GM21619 (cell line): ENCODE measurements at regions not wholly inside any gene's neighbourhood (a gene's known extent, or its start where the extent isn't known, plus 50 kb on each side); places are given as distances from the start of the nearest gene placed in this dataset.
A peak's percentile ranks its signal among the peaks of the same experiment; 100 is the strongest.
"Not testable (repeated sequence)": the region's sequence is repeated elsewhere in the genome, so short reads cannot be mapped to it uniquely, and the experiment has no call there.

Source experiments
- ATAC-seq: cut with Tn5 transposase; IDR thresholded peaks from one replicate; pipeline ENCODE4 v1.9.1; 2021; ENCODE audit not compliant: unreplicated experiment

DNA sequence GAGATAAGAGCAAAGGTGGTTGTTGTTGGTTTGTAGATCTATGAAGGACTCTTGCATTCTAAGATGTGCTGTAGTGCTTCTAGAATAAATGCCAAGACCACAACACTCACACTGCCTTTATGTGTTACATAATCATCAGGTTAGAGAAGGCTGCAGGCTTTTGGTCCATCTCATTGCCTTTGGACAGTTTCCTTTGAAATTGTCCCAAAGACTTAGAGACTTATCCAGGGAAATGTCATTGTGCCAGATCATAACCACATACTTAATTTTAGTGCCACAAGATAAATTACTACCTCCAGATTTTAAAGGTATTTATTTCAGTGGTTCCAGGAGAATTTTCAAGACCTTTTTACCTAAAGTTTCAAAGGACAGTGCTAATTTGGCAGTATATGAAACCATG, 666.6 kb upstream of the CITED2 start:
- ATAC-seq = no peak

GRCh38 chr6:140040396-140040795, 665.9 kb upstream of the CITED2 start:
- ATAC-seq = no peak

DNA sequence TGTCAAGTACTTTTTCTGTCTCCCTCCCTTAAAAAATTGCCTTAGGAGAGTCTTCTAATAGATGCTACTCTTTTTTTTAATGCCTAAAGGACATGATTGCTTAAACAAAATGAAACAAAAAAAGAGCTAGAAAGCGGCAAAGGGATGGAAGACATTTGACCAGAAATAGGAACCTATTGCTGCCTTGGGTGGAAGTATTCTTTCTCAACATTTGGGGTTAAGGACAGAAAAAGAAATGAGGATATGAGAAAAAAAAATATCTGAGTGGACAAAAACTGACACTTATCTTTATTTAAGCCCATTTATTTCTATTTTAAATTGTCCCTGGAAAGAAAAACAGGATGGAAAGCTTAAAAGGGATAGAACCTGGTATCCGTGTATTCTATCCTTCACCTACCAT, 664.9 kb upstream of the CITED2 start:
- ATAC-seq = no peak

DNA sequence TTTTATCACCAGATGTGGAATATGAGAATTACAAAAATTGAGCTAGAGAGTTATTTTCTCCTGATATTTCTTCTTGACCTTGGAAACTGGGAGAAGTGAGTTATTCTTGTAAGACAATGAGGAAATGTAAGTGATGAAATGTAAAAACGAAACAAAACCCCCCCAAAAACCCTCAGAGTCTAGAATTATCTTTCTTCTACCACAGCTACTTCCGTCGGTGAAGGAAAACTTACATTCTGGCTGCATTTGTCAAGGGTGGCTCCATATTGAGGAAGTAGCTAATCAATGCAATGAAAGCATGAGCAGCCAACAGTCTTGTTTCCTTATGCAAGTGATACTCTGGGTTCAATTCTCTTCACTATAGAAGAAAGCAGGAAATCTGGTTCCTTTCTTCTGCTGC, 661.7 kb upstream of the CITED2 start:
- no peak for ATAC-seq

GRCh38 chr6:140032189-140032588, 657.7 kb upstream of the CITED2 start:
- ATAC-seq = no peak

GRCh38 chr6:140029551-140029950, 655.1 kb upstream of the CITED2 start:
- ATAC-seq = no peak

- ATAC-seq = no peak
Observed at GRCh38 chr6:140027219-140027618, 652.8 kb upstream of the CITED2 start.

DNA sequence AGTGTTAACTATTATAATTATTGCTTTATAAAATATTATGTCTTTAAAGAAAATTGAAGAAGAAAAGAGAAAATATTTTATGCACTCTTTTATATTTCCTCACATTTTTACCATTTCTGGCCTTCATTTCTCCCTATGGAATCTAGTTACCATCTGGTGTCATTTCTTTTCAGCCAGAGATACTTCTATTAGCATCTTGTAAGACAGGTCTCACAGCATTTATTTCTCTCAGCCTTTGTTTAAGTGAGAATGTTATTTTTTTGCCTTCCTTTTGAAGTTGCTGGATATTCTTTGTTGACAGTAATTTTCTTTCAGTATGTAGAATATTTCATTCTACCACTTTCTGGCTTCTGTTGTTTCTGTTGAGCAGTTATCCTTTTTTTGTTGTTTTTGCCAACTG, 652.1 kb upstream of the CITED2 start:
- ATAC-seq = no peak

DNA sequence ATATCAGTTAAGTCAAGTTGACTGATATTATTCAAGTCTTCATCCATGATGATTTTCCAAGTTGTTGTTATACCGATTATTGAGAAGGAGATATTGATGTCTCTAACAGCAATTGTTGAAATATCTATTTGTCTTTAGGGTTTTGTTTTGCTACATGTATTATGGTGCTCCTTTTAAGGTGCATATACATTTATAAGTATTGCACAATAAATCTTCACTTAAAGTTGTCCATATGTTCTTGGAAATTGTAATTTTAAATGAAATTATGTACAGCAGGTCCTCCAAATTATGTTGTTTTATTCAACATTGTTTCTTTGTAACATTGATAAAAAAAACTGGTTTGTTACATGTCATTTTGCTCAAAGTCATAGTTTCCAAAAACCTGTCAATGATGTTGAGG, 650.7 kb upstream of the CITED2 start:
- ATAC-seq = no peak

DNA sequence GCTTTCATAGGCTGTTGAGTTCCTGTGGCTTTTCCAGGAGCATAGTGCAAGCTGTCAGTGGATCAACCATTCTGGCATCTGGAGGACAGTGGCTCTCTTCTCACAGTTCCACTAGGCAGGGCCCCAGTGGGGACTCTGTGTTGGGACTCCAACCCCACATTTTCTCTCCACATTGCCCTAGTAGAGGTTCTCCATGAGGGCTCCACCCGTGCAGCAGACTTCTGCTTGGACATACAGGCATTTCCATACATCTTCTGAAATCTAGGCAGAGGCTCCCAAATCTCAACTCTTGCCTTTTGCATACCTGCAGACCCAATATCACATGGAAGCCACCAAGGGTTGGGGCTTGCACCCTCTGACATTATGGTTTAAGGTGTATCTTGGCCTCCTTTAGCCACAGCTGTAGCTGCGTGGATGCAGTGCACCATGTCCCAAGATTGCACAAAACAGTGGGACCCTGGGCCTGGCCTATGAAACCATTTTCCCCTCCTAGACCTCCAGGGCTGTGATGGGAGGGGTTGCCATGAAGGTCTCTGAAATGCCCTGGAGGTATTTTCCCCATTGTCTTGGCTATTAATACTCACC, 645.9 kb upstream of the CITED2 start:
- no peak for ATAC-seq

DNA sequence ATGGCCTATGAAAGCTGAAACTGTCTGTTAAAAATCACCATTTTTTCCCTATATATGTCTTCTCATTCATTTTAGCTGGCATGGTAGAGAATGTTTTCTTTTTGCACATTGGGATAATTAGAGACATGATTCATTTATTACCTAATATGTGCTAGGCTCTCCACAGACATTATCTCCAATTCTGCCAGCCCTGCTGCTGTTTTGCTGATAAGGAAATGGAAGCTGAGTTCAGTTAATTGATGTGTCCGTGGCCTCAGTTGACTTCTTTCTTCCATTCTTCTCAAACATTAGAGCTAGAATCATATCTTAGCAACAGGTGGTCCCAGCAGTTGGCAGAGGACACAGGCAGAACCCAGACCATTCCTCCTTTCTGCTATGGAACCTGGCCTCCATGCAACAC, 644.1 kb upstream of the CITED2 start:
- ATAC-seq = no peak

- no peak for ATAC-seq
Observed at GRCh38 chr6:140017470-140017869, 643.0 kb upstream of the CITED2 start.

- ATAC-seq = no peak
Observed at GRCh38 chr6:140012150-140012549, 637.7 kb upstream of the CITED2 start.

DNA sequence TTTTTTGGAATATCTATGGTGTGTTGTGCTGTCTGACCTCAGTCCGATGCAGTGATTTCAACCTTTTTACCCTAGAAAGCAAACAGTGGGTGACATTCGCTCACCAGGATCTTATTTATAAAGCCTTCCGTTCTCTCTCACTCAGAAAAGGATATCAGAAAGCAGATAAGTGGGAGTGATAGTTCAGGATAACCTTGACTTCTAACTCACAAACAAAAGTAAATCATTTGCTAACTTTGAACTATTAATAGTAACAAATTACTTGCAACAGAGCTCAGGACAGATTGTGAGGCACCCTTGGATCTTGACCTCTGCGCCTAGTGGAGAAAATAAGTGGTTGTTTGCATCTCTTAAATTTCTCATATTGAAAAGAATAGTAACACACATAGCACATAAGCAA, 637.1 kb upstream of the CITED2 start:
- no peak for ATAC-seq

DNA sequence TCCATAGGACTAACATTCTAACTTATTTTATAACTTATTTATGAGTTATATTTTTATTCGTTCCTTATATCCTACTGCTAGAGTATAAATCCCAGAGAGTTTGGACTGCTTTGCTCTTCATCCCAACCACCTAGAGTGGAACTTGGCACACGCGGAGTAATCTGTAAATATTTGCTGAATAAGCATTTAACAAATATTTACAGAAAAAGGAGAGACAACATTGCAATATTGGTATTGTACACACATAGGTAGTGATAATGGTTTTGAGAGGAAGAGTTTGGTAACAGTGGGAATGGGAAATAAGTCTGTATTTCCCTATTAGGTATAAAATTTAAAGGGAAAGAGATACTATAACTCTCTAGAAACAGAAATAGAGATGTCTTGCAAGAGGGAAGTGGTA, 634.8 kb upstream of the CITED2 start:
- ATAC-seq = no peak

DNA sequence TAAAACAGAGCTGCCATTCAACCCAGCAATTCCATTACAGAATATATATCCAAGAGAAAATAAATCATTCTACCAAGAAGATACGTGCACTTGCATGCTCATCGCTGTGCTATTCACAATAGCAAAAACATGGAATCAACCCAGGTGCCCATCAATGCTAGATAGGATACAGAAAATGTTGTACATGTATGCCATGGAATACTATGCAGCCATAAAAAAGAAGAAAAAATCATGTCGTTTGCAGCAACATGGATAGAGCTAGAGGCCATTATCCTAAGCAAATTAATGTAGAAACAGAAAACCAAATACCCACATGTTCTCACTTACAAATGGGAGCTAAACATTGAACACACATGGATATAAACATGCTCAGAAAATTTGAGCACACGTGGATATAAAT, 633.1 kb upstream of the CITED2 start:
- ATAC-seq = no peak

- no peak for ATAC-seq
Observed at GRCh38 chr6:140003217-140003616, 628.8 kb upstream of the CITED2 start.

DNA sequence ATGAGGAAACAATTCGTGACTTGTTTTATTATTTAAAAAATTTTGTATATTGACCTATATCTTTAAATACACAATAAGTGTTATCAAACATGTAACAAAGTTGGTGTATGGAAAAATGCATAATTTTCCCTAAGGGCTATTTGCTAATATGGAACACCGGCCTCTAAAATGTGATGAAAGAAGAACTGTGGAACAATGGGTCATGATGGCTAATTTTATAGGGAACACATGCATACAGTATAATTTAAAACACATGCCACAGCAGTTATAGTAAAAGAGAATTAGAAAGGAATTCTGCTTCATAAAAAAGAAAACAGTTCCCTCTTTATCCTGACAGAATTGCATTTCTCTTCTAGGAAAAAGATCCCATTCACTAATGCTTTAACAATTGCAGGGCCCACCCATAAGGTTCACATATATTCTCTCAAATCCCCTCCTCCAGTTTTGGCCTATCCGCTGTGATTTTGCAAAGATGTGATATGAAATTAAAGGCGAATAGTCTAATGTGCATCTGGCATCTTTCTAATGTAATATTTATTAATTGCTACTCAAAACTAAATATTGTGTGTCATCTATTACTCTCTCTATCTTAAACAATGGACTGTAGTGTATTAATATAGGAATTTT, 628.1 kb upstream of the CITED2 start:
- ATAC-seq = no peak

DNA sequence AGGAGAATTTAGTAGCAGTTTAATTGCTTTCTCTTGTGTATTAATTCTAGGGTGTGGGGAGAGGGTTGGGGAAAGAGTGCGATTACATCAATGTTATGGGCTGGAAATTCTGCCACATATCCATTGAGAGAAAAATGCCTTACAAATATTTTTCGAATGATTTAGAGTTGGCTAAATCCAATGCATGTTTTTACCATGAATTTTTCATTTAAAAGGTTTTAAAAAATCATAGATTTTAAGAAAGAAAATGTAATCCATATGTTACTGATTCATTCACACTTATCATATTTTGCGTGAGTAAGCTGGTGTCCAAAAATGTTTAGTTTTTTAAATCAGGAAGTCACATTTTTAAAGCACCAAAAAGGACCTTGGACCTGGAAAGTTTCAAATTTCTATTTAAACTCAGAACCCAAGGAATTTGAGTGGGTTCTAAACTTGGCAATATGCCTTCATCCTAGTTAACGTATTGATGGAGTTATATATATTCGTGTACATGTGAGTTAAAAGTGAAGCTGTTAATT, 627.4 kb upstream of the CITED2 start:
- ATAC-seq = no peak

- no peak for ATAC-seq
Observed at GRCh38 chr6:140001005-140001404, 626.6 kb upstream of the CITED2 start.

DNA sequence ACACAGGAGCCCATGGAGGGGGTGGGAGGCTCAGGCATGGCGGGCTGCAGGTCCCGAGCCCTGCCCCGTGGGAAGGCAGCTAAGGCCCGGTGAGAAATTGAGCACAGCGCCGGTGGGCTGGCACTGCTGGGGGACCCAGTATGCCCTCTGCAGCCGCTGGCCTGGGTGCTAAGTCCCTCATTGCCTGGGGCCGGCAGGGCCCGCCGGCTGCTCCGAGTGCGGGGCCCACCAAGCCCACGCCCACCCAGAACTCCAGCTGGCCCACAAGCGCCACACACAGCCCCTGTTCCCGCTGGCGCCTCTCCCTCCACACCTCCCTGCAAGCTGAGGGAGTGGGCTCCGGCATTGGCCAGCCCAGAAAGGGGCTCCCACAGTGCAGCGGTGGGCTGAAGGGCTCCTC, 625.2 kb upstream of the CITED2 start:
- ATAC-seq = not testable (repeated sequence)

GRCh38 chr6:139998478-139998877, 624.0 kb upstream of the CITED2 start:
- not testable (repeated sequence) for ATAC-seq

- peak; percentile 83 for ATAC-seq
Observed at GRCh38 chr6:139996253-139996834, 621.9 kb upstream of the CITED2 start.
